Colonic mucosa (tissue), 4 donors: ENCODE measurements at regions not wholly inside any gene's neighbourhood (a gene's known extent, or its start where the extent isn't known, plus 50 kb on each side); places are given as distances from the start of the nearest gene placed in this dataset.
"Not testable (repeated sequence)": the region's sequence is repeated elsewhere in the genome, so short reads cannot be mapped to it uniquely, and the experiment has no call there.

ENCODE experiments used
- DNase-seq: peaks from one replicate; pipeline ENCODE4 v3.0.0-alpha.2; 2020
- H3K27ac ChIP-seq: fragments of 200-600 bp; one replicate; pipeline ENCODE4 v1.8.0; 2021
- H3K27me3 ChIP-seq: fragments of 200-600 bp; one replicate; pipeline ENCODE4 v1.8.0; 2021
- H3K36me3 ChIP-seq: fragments of 200-600 bp; one replicate; pipeline ENCODE4 v1.8.0; 2021
- H3K4me1 ChIP-seq: fragments of 200-600 bp; one replicate; pipeline ENCODE4 v1.8.0; 2021; ENCODE audit warnings: mild to moderate bottlenecking
- H3K4me3 ChIP-seq: fragments of 200-600 bp; one replicate; pipeline ENCODE4 v1.8.0; 2021
- H3K9ac ChIP-seq, 2 donors: one replicate each; pipeline ENCODE4 v1.7.0; 2013; ENCODE audit warnings: control low read depth in 2 of 2, low read depth in 2 of 2, low read length in 2 of 2
- H3K9me3 ChIP-seq: fragments of 200-600 bp; one replicate; pipeline ENCODE4 v1.8.0; 2021
- CTCF ChIP-seq: fragments of 200-600 bp; IDR thresholded peaks from one replicate; pipeline ENCODE4 v1.8.0; 2022; ENCODE audit warnings: antibody characterized with exemption, mild to moderate bottlenecking
- intact Hi-C: fragments of 100-400 bp; cut with DNase I; formaldehyde crosslinking; loops from one replicate; pipeline ENCODE4 v1.14.1; 2022
- donor health status: healthy.
- donor health status: DM: no; HTN: no; CAD: no.
- donor health status: DM: no; HTN: no; CAD: no.

DNA sequence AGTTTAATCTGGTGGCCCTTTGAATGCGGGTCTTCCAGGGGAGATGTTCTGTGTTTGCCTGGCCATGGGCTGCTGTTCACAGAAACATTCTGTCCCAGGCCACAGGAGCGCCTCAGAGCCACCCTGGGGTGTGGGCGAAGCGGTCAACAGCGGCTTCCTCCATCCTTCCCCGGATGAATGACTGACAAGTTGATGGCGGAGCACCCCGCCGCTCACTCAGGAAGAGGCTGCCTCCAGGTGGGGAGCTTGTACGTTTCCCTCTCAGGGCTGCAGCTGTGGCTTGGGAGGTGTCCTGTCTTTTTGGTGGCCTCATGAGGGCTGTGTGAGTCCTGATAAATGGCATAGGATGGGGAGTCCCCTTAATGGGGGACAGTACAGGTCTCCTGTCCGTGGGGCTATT, 178.4 kb downstream of the NRN1 start:
- Histone ChIP-seq H3K27me3 (no peaks in the 10 kb centered on the region), H3K4me1 (no peaks in the 10 kb centered on the region), H3K9ac (no peak overlapping the region), H3K4me3 (no peak overlapping the region), H3K27ac (no peak overlapping the region), H3K36me3 (no peaks in the 10 kb centered on the region), H3K9me3 (no peaks in the 10 kb centered on the region)
- no peak for TF ChIP-seq CTCF
- intact Hi-C loops: no loop called here
- no peak for DNase-seq

DNA sequence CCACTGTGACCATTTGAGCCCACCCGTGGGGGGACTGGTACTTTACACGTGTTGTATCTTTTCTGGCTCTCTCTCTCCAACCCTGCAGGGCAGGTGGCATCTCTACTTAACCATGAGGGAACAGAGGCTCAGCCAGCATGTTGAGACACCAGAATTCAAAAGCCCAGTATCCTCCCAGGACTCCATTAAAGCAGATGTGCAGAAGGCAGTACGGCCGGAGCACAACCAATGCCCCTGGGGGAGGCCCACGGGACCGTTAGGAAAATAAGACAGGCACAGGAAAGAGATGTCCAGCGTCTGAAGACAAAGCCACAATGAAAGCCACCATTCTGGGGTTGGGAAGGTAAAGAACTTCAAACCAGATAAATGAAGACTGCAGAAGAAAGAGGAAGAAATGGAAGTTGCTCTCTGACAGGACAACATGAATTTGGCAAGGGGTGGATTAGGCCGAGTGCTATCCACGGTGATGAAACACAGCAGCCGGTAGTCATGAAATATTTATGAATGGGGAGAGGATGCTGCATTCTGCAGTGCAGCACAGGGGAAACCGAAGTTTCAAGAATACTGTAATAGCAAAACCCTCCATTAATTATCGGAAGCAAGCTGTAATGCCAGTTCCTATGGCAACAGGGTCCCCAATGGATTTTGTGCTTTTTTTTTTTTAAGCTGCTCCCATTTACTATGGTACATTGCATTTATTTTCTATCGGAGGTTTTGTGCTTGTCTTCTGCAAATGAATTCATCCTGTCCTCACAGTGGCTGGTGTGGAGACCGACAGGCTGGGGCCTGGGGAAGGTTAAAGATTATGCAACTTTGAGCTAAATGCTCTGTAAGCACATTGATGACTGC, 179.4 kb downstream of the NRN1 start:
- no peaks in the 10 kb centered on the region for H3K27me3 ChIP-seq
- no peak overlapping the region for H3K4me3 ChIP-seq
- no peaks in the 10 kb centered on the region for H3K4me1 ChIP-seq
- no peaks in the 10 kb centered on the region for H3K36me3 ChIP-seq
- H3K9me3 ChIP-seq: no peaks in the 10 kb centered on the region
- no peak for DNase-seq
- no peak overlapping the region for H3K27ac ChIP-seq
- no peak for TF ChIP-seq CTCF
- intact Hi-C loops: no loop called here
- no peak overlapping the region for H3K9ac ChIP-seq

GRCh38 chr6:5824382-5824983, 182.2 kb downstream of the NRN1 start:
- H3K4me3 ChIP-seq, DNase-seq: not testable (repeated sequence)

More at GRCh38 chr6:5824382-5824983, 182.2 kb downstream of the NRN1 start:
- H3K27ac ChIP-seq, H3K36me3 ChIP-seq, H3K9ac ChIP-seq, intact Hi-C loops, H3K27me3 ChIP-seq, H3K9me3 ChIP-seq, H3K4me1 ChIP-seq: not testable (repeated sequence)
